Neural cell (in vitro differentiated cells): ENCODE measurements at regions not wholly inside any gene's neighbourhood (a gene's known extent, or its start where the extent isn't known, plus 50 kb on each side); places are given as distances from the start of the nearest gene placed in this dataset.

Experiments
- H2AFZ ChIP-seq: fragments of 200-600, 300-800 bp; sonication (generic), shearing (Covaris generic); 2 replicates; pipeline ENCODE4 v1.6.0; 2014; ENCODE audit warnings: low read depth, mild to moderate bottlenecking, antibody characterized with exemption, low read length, moderate library complexity
- H3F3A ChIP-seq: fragments of 200-600 bp; shearing (Covaris generic); 2 replicates; pipeline ENCODE4 v1.6.1; 2016; ENCODE audit warnings: mild to moderate bottlenecking, moderate library complexity, mixed read lengths, antibody characterized with exemption, low read length; ENCODE audit not compliant: insufficient read depth, poor library complexity, severe bottlenecking
- H3K27ac ChIP-seq: fragments of 200-600, 300-800 bp; sonication (generic), shearing (Covaris generic); 2 replicates; pipeline ENCODE4 v1.5.1; 2014; ENCODE audit warnings: mild to moderate bottlenecking, low read length, moderate library complexity
- H3K27me3 ChIP-seq: fragments of 300-800, 200-600 bp; sonication (generic), shearing (Covaris generic); 2 replicates; pipeline ENCODE4 v1.6.0; 2014; ENCODE audit warnings: mild to moderate bottlenecking, low read depth, low read length, moderate library complexity; ENCODE audit not compliant: insufficient read depth
- H3K36me3 ChIP-seq: fragments of 300-800, 200-600 bp; sonication (generic), shearing (Covaris generic); 2 replicates; pipeline ENCODE4 v1.5.1; 2014; ENCODE audit warnings: mild to moderate bottlenecking, antibody characterized with exemption, low read length, moderate library complexity; ENCODE audit not compliant: insufficient read depth
- H3K4me2 ChIP-seq: fragments of 300-800, 200-600 bp; sonication (generic), shearing (Covaris generic); 2 replicates; pipeline ENCODE4 v1.6.0; 2014; ENCODE audit warnings: mild to moderate bottlenecking, low read length
- H3K4me3 ChIP-seq: fragments of 300-800, 200-600 bp; sonication (generic), shearing (Covaris generic); 2 replicates; pipeline ENCODE4 v1.5.1; 2014; ENCODE audit warnings: mild to moderate bottlenecking, low read length, moderate library complexity
- H3K79me2 ChIP-seq: fragments of 200-600 bp; shearing (Covaris generic); replicated peaks from 2 replicates; pipeline ENCODE4 v1.6.0; 2014; ENCODE audit warnings: mild to moderate bottlenecking, low read length, moderate library complexity; ENCODE audit not compliant: insufficient read depth
- H3K9ac ChIP-seq: fragments of 300-800, 200-600 bp; sonication (generic), shearing (Covaris generic); 2 replicates; pipeline ENCODE4 v1.6.1; 2016; ENCODE audit warnings: mild to moderate bottlenecking, low read length, mixed read lengths
- H3K9me2 ChIP-seq: fragments of 200-600 bp; shearing (Covaris generic); 2 replicates; pipeline ENCODE4 v1.6.1; 2016; ENCODE audit warnings: mild to moderate bottlenecking, low read length, mixed read lengths; ENCODE audit not compliant: insufficient read depth
- H3K9me3 ChIP-seq: fragments of 200-600, 300-800 bp; sonication (generic), shearing (Covaris generic); 2 replicates; pipeline ENCODE4 v1.6.1; 2016; ENCODE audit warnings: mild to moderate bottlenecking, mixed run types, low read length, moderate library complexity, mixed read lengths
- H4K20me1 ChIP-seq: fragments of 200-600 bp; shearing (Covaris generic); 2 replicates; pipeline ENCODE4 v1.6.1; 2016; ENCODE audit warnings: mild to moderate bottlenecking, mixed run types; ENCODE audit not compliant: insufficient read depth
- CTCF ChIP-seq: fragments of 450-650 bp; IDR thresholded peaks from 2 replicates; pipeline ENCODE4 v1.5.1; 2014; ENCODE audit warnings: antibody characterized with exemption, mild to moderate bottlenecking, moderate library complexity; ENCODE audit not compliant: poor library complexity, severe bottlenecking
- EP300 ChIP-seq: fragments of 450-650 bp; conservative IDR thresholded peaks from 2 replicates; pipeline ENCODE4 v1.6.1; 2014; ENCODE audit warnings: antibody characterized with exemption, mild to moderate bottlenecking, moderate library complexity; ENCODE audit not compliant: poor library complexity, severe bottlenecking
- EZH2 ChIP-seq: fragments of 200-600, 300-800 bp; shearing (Covaris generic), sonication (generic); IDR thresholded peaks from 2 replicates; pipeline ENCODE4 v1.6.1; 2014; ENCODE audit warnings: antibody characterized with exemption, low read length, borderline replicate concordance, mild to moderate bottlenecking; ENCODE audit not compliant: insufficient read depth, poor library complexity, severe bottlenecking
- MXI1 ChIP-seq: fragments of 450-650 bp; conservative IDR thresholded peaks from 2 replicates; pipeline ENCODE4 v1.6.1; 2014; ENCODE audit warnings: antibody characterized with exemption, mild to moderate bottlenecking; ENCODE audit not compliant: poor library complexity, severe bottlenecking
- POLR2AphosphoS5 ChIP-seq: IDR thresholded peaks from 2 replicates; pipeline ENCODE4 v1.6.1; 2012
- RAD21 ChIP-seq: fragments of 450-650 bp; conservative IDR thresholded peaks from 2 replicates; pipeline ENCODE4 v1.6.1; 2014; ENCODE audit warnings: antibody characterized with exemption, mild to moderate bottlenecking, moderate library complexity
- REST ChIP-seq: IDR thresholded peaks from 2 replicates; pipeline ENCODE4 v1.6.1; 2012; ENCODE audit warnings: borderline replicate concordance
- SMC3 ChIP-seq: fragments of 450-650 bp; conservative IDR thresholded peaks from 2 replicates; pipeline ENCODE4 v1.6.1; 2014; ENCODE audit warnings: antibody characterized with exemption, mild to moderate bottlenecking, moderate library complexity; ENCODE audit not compliant: poor library complexity
- TAF1 ChIP-seq: IDR thresholded peaks from 2 replicates; pipeline ENCODE4 v1.6.1; 2012; ENCODE audit warnings: low read depth

- H3K79me2 ChIP-seq: no peaks in the 10 kb centered on the region
- no peaks in the 10 kb centered on the region for H3F3A ChIP-seq
- no peak overlapping the region for H3K4me3 ChIP-seq
- no peaks in the 10 kb centered on the region for H4K20me1 ChIP-seq
- TF ChIP-seq RAD21: no peak
- no peak for TF ChIP-seq CTCF
- no peak for TF ChIP-seq MXI1
- no peak for TF ChIP-seq EP300
- no peak for TF ChIP-seq REST
- TF ChIP-seq SMC3: no peak
- TF ChIP-seq EZH2: no peak
- TF ChIP-seq POLR2AphosphoS5: no peak
- TF ChIP-seq TAF1: no peak
- H3K9me3 ChIP-seq: no peaks in the 10 kb centered on the region
- H3K9me2 ChIP-seq: no peaks in the 10 kb centered on the region
- no peak overlapping the region for H3K27ac ChIP-seq
- no peak overlapping the region for H3K9ac ChIP-seq
- H3K36me3 ChIP-seq: no peaks in the 10 kb centered on the region
- no peak overlapping the region for H3K4me2 ChIP-seq
- no peak overlapping the region for H2AFZ ChIP-seq
- no peaks in the 10 kb centered on the region for H3K27me3 ChIP-seq
Observed at GRCh38 chr10:15445006-15445390, 73.9 kb upstream of the FAM171A1 start.

- Histone ChIP-seq H3K27me3 (no peaks in the 10 kb centered on the region), H3K9ac (no peak overlapping the region), H3F3A (no peaks in the 10 kb centered on the region), H3K36me3 (no peaks in the 10 kb centered on the region), H3K4me3 (no peak overlapping the region), H3K9me2 (no peaks in the 10 kb centered on the region), H3K27ac (no peak overlapping the region), H3K4me2 (no peak overlapping the region), H3K79me2 (no peaks in the 10 kb centered on the region), H3K9me3 (no peaks in the 10 kb centered on the region), H2AFZ (no peak overlapping the region), H4K20me1 (no peaks in the 10 kb centered on the region)
- TF ChIP-seq MXI1: no peak
- no peak for TF ChIP-seq POLR2AphosphoS5
- no peak for TF ChIP-seq EZH2
- no peak for TF ChIP-seq TAF1
- TF ChIP-seq CTCF: no peak
- no peak for TF ChIP-seq RAD21
Observed at GRCh38 chr10:15444105-15445005, 73.3 kb upstream of the FAM171A1 start.
